ENCODE measurements at regions not wholly inside any gene's neighbourhood (a gene's known extent, or its start where the extent isn't known, plus 50 kb on each side); places are given as distances from the start of the nearest gene placed in this dataset.

GRCh38 chr11:37560991-37561390 is 963.0 kb upstream of the RAG2 start:
- DNase-seq = no peak

DNA sequence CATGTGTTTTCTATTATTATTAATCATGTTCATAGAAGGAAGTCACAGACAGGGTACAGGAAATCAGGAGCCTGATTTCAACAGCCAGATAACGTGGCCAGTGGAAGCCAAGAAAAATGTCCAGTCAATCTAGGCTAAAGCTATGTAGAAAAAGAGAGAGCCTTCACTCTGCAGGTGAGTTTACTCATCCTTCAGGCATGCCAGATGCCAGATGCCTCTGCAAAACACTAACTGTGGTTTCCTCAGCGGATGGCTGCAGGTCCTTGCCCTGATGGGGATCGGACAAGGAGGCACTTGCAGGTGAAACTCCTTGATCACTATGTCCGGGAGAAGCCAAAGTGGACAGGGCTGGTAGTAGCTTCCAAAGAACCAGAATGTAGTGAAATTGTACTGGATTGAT is 962.3 kb upstream of the RAG2 start:
- no peak for DNase-seq

DNA sequence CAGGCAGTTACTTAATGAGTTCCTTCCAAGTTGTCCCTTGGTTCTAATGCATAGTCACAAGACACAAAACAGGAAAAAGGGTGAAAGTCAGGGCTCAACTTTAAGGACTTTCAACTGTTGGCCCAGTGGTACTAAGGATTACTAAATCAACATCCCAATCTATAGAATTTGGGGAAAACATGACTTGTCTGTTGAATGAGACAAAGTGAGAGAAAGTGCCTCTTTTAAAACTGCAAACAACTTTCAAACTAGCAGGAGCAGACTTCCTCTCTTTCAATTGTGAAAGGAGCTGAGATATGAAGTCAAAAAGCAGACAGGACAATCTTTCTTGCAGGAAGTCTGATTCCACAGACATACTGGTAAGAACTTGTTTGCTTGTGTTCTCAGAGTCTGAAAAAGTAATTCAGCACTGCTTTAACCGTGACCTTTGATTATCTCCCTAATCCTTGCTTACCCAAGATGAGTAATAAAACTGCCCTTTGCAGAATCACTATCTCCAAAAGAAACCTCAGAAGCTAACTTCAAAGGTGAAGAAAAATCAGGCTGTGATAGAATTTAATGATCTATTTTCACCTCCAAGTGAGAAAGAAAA is 960.7 kb upstream of the RAG2 start:
- DNase-seq = no peak

DNA sequence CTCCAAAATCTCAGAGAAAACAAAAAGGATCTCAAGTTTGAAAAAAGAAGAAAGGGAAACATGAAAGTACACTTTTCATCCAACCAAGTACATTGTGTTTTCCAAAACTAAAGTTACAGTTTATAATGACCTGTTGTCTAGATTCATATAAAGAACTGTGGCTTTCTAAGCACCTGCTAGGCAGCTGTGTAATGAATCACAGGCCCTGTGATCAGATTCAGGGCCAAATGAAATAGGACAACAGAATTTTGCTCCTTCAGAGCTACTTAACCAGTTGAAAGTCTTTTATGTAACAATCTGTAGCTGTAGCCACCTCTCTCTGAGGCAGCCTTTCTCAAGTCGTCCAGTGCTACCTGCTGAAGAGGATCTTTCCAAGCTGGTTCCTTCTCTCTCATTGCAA is 960.0 kb upstream of the RAG2 start:
- DNase-seq = no peak

GRCh38 chr11:37552284-37552683 is 954.2 kb upstream of the RAG2 start:
- no peak for DNase-seq

- no peak for DNase-seq
These were observed 946.5 kb upstream of the RAG2 start for GRCh38 chr11:37544491-37544890.

- no peak for DNase-seq
These were observed 935.8 kb upstream of the RAG2 start for GRCh38 chr11:37533830-37534229.

DNA sequence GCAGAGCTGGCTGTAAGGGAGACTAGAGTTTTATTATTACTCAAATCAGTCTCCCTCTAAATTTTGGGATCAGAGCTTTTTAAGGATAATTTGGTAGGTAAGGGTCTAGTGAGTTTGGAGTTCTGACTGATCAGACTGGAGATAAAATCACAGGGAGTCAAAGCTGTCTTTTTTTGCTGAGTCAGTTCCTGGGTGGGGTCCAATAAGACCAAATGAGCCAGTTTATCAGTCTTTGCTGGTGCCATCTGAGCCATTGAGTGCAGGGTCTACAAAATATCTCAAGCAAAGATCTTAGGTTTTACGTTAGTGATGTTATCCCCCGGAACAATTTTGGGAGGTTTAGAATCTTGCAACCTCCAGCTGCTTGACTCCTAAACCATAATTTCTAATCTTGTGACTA is 935.1 kb upstream of the RAG2 start:
- no peak for DNase-seq

- no peak for DNase-seq
These were observed 934.2 kb upstream of the RAG2 start for GRCh38 chr11:37532271-37532670.

- no peak for DNase-seq
These were observed 929.5 kb upstream of the RAG2 start for GRCh38 chr11:37527545-37527944.

DNA sequence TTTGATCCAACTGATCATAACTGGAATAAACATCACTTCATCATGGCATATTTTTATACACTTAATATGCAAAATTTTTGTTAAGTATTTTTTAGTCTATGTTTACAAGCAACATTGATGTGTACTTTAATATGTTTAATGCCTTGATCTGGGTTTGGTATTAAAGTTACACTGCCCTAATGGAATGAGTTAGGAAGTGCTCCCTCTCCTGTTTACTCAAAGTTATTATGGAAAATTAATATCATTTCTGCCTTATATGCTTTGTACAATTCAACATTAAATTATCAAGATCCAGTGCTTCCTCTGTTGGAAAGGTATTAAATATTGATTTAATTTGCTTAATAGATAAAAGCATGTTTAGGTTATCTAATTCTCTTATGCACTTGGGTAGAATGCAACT is 927.3 kb upstream of the RAG2 start:
- DNase-seq = no peak

GRCh38 chr11:37519781-37520180 is 921.7 kb upstream of the RAG2 start:
- no peak for DNase-seq

GRCh38 chr11:37512156-37512780 is 914.2 kb upstream of the RAG2 start:
- no peak for DNase-seq

GRCh38 chr11:37511425-37511933 is 913.4 kb upstream of the RAG2 start:
- DNase-seq = no peak

DNA sequence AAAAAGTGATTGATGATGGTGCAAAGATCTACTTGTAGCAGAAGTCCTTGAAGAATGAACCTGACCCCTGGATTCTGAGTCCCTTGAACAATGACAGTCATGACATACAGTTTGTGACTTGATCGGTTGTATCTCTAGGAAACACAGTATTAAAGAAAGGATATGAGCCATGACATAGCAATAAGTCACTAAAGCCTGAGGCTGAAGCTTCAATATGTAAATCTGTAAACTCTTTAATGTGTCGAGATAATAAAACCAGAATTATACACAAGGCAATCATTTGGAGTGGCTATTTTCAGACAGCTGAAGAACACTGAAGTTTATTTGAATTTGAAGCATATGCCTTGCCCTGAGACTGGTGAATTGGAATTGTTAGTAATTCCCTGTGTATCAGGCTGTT is 911.5 kb upstream of the RAG2 start:
- DNase-seq = no peak

DNA sequence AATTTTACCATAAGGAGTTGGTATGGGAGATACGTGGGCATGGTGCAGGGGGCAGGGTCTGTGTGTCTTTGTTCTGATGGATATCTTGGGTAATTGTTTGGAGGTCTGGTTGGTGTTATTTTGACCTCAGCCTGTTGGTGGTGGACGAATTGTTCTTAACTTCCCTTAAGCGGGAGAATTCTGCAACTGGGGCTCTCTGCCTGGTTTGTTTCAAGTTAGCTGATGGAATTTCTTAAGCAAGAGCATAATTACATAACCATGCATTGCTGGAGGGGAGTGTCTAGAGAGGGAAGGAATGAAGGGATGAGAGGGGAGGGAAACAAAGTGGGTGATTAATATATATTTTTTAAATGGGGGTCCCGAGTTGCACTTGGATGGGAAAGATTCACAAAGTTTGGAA is 908.5 kb upstream of the RAG2 start:
- DNase-seq = no peak

GRCh38 chr11:37505406-37505805 is 907.4 kb upstream of the RAG2 start:
- DNase-seq = no peak

DNA sequence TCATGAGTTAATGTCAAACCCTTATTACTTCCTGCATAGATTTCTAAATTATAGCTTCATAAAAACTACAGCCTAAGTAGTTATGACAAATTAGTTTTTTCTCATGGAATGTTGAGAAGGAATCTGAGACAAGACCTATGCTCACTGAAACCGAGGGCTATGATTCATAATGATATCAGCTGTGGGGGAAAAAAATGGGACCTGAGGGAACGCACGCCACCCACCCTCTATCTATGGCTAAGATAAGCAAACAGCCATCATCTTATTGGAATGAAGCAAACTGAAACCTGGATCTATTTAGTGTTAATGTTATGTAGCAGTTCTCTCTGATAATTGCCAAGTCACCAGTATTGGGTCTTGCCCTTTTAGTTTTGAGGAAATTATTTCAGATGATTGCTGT is 906.9 kb upstream of the RAG2 start:
- no peak for DNase-seq

DNA sequence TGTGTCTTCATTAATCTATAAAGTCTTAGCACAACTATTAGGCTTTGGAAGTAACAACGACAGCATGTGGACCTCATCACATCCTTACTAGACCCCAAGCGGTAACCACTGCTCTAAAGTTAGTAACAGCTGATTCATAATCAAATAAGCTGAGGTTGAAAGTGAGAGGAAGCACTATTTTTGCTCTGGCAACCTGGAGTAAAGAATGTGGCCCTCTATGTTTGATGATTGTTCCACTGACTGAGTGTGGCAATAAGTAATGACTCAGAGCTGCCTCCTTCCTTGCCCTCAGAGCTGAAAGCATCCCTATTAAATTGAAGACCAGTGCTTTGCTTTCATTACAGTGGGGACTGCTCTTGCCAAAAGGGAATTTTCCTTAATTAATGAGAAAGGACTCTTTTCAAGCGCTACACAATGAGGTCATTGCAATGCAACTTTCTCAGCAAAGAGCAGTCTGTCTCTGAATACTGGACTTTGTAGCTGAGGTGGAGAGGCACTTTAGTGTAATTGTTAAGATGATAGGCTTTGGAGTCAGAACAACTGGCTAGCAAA is 906.1 kb upstream of the RAG2 start:
- DNase-seq = no peak

DNA sequence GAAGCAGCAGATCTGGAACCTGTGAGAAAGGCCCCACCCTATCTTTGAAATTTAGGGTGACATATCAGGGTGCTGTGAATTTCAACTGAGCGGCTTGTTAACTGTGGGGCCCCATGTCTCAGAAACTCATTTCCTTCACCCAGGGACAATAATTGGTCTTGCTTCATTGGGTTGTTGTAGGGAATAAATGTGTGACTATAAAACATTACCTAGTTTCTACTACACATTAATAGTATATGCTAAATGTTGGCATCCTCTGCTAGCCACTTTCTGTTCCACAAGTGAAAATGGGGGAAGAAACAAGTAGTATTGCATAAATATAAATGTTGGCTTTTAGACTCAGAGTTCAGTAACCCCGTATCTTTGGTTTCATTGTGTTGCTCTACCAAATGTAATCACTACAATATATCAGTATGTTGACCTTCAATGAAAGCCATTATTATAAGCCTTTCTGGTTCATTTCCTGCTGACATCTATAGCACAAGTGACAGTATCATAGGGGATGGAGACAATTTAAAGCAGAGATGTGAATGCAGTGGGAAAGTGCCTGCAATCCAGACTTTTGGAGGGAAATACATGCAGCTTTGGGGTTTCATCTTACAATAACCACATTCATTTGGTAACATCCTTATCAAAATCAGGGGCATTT is 905.5 kb upstream of the RAG2 start:
- DNase-seq = no peak

GRCh38 chr11:37502202-37502601 is 904.2 kb upstream of the RAG2 start:
- no peak for DNase-seq

- no peak for DNase-seq
These were observed 902.4 kb upstream of the RAG2 start for GRCh38 chr11:37500425-37500824.

GRCh38 chr11:37497326-37497725 is 899.3 kb upstream of the RAG2 start:
- DNase-seq = no peak

DNA sequence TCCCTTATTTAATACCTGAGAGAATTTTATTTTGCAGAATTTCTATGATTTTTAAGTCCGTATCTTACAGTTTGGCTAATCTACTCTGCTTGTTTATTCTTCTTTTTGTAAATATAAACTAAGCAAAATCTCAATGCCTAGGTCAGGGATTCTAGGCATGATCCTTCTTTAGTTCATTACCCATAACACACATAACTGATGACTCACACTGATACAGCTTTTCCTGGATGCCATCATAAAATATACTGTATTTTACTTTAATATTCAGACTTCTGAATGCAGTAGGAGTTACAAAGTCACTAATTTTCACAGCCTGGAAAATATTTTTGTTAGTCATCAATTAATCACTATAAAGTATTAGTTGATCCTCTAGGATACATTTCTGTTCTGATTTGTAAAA is 898.2 kb upstream of the RAG2 start:
- no peak for DNase-seq

All from effector CD8-positive, alpha-beta T cell (primary cell).